ENCODE measurements at regions not wholly inside any gene's neighbourhood (a gene's known extent, or its start where the extent isn't known, plus 50 kb on each side); places are given as distances from the start of the nearest gene placed in this dataset.

GRCh38 chr3:89649431-89649830 lies 542.0 kb downstream of the EPHA3 start:
- no peaks in the 10 kb centered on the region for H3K36me3 Mint-ChIP-seq
- POLR2A ChIA-PET, result no interaction called here
- no peaks in the 10 kb centered on the region for H3K27me3 Mint-ChIP-seq
- H3K4me1 Mint-ChIP-seq, result no peaks in the 10 kb centered on the region
- no peak overlapping the region for H3K27ac Mint-ChIP-seq
- peaks cover 0 to 20% (median 5%) of the 10 kb centered on the region in 9 donors for H3K9me3 Mint-ChIP-seq
- no peak for DNase-seq
- H3K4me3 Mint-ChIP-seq, result no peak overlapping the region
- no peak for ATAC-seq

DNA sequence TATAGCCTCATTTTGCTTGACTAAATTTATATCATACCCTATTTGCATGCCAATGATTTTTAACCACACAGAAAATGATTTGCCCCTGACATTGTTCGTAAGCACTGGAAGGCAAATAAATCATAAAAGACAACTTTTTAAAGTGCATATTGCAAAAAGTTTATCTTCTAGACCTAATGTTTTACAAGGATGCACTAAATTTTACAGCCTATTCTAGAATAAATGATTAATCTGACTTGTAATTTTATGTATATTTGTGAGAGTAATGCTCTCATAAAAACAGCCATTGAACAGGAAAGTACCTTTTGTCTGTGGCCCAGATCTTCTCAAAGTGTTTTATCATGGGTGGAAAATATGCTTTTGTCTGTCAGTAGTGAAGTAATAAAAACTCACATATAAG lies 546.6 kb downstream of the EPHA3 start:
- POLR2A ChIA-PET, result no interaction called here
- ATAC-seq (no peak), DNase-seq (no peak)
- no peak overlapping the region for H3K4me3 Mint-ChIP-seq
- H3K27ac Mint-ChIP-seq, result no peak overlapping the region
- H3K27me3 Mint-ChIP-seq, result no peaks in the 10 kb centered on the region
- no peaks in the 10 kb centered on the region for H3K36me3 Mint-ChIP-seq
- peaks cover 0 to 29% (median 15%) of the 10 kb centered on the region in 9 donors for H3K9me3 Mint-ChIP-seq
- H3K4me1 Mint-ChIP-seq, result no peaks in the 10 kb centered on the region

DNA sequence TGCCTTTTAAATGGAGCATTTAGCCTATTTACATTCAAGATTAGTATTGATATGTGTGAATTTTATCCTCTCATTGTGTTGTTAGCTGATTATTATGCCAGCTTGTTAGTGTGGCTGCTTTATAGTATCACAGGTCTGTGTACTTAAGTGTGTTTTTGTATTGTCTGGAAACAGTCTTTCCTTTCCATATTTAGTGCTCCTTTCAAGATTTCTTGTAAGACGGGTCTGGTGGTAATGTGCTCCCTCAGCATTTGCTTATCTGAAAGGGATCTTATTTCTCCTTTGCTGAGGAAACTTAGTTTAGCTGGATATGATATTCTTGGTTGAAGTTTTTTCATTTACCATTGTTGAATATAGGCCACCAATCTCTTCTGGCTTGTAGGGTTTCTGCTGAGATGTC lies 549.0 kb downstream of the EPHA3 start:
- Mint-ChIP-seq H3K27me3 (no peaks in the 10 kb centered on the region), H3K27ac (no peak overlapping the region), H3K4me3 (no peak overlapping the region), H3K36me3 (no peaks in the 10 kb centered on the region), H3K4me1 (no peaks in the 10 kb centered on the region), H3K9me3 (peaks cover 0 to 29% (median 12%) of the 10 kb centered on the region in 9 donors)
- ATAC-seq (no peak), DNase-seq (no peak)
- POLR2A ChIA-PET, result no interaction called here

GRCh38 chr3:89679686-89680085 lies 572.3 kb downstream of the EPHA3 start:
- POLR2A ChIA-PET, result no interaction called here
- H3K27ac Mint-ChIP-seq, result no peak overlapping the region

GRCh38 chr3:89682556-89682955 lies 575.1 kb downstream of the EPHA3 start:
- Mint-ChIP-seq H3K27me3 (no peaks in the 10 kb centered on the region), H3K36me3 (no peaks in the 10 kb centered on the region), H3K9me3 (peaks cover 0 to 21% (median 9%) of the 10 kb centered on the region in 9 donors), H3K4me1 (no peaks in the 10 kb centered on the region), H3K4me3 (no peak overlapping the region), H3K27ac (no peak overlapping the region)
- POLR2A ChIA-PET, result no interaction called here
- no peak for DNase-seq
- no peak for ATAC-seq

More at GRCh38 chr3:89679686-89680085, 572.3 kb downstream of the EPHA3 start:
- no peak for DNase-seq
- ATAC-seq, result no peak
- H3K27me3 Mint-ChIP-seq, result no peaks in the 10 kb centered on the region
- no peaks in the 10 kb centered on the region for H3K4me1 Mint-ChIP-seq
- H3K9me3 Mint-ChIP-seq, result peaks cover 0 to 26% (median 9%) of the 10 kb centered on the region in 9 donors
- H3K36me3 Mint-ChIP-seq, result no peaks in the 10 kb centered on the region
- H3K4me3 Mint-ChIP-seq, result no peak overlapping the region

- POLR2A ChIA-PET, result no interaction called here
- Mint-ChIP-seq H3K27ac (no peak overlapping the region), H3K4me3 (no peak overlapping the region), H3K36me3 (no peaks in the 10 kb centered on the region), H3K9me3 (peaks cover 0 to 5% (median 0%) of the 10 kb centered on the region in 9 donors), H3K4me1 (no peaks in the 10 kb centered on the region), H3K27me3 (no peaks in the 10 kb centered on the region)
- DNase-seq, result no peak
- no peak for ATAC-seq
Measured at GRCh38 chr3:89685731-89686130, 578.3 kb downstream of the EPHA3 start.

- no peaks in the 10 kb centered on the region for H3K4me1 Mint-ChIP-seq
- H3K27me3 Mint-ChIP-seq, result no peaks in the 10 kb centered on the region
- no peak overlapping the region for H3K27ac Mint-ChIP-seq
- DNase-seq (no peak), ATAC-seq (no peak)
- POLR2A ChIA-PET, result no interaction called here
- peaks cover 0 to 5% (median 1%) of the 10 kb centered on the region in 9 donors for H3K9me3 Mint-ChIP-seq
- H3K4me3 Mint-ChIP-seq, result no peak overlapping the region
- H3K36me3 Mint-ChIP-seq, result no peaks in the 10 kb centered on the region
Measured at GRCh38 chr3:89690646-89691045, 583.2 kb downstream of the EPHA3 start.

- Mint-ChIP-seq H3K4me3 (no peak overlapping the region), H3K36me3 (no peaks in the 10 kb centered on the region), H3K27me3 (no peaks in the 10 kb centered on the region), H3K27ac (no peak overlapping the region), H3K9me3 (peaks cover 0 to 10% (median 4%) of the 10 kb centered on the region in 9 donors), H3K4me1 (no peaks in the 10 kb centered on the region)
- ATAC-seq (no peak), DNase-seq (no peak)
- POLR2A ChIA-PET, result no interaction called here
Measured at GRCh38 chr3:89692601-89693000, 585.2 kb downstream of the EPHA3 start.

GRCh38 chr3:89697321-89697916 lies 590.0 kb downstream of the EPHA3 start:
- ATAC-seq (no peak), DNase-seq (no peak)
- Mint-ChIP-seq H3K4me3 (no peak overlapping the region), H3K36me3 (peaks cover 0 to 11% (median 0%) of the 10 kb centered on the region in 3 donors), H3K4me1 (no peaks in the 10 kb centered on the region), H3K9me3 (peaks cover 0 to 40% (median 14%) of the 10 kb centered on the region in 9 donors), H3K27ac (no peak overlapping the region), H3K27me3 (no peaks in the 10 kb centered on the region)
- POLR2A ChIA-PET, result interaction anchor here (0.6 kb wide), 1 partner anchor 1106 kb away, joined by 3 read pairs; no protein-coding TSS in a partner anchor

DNA sequence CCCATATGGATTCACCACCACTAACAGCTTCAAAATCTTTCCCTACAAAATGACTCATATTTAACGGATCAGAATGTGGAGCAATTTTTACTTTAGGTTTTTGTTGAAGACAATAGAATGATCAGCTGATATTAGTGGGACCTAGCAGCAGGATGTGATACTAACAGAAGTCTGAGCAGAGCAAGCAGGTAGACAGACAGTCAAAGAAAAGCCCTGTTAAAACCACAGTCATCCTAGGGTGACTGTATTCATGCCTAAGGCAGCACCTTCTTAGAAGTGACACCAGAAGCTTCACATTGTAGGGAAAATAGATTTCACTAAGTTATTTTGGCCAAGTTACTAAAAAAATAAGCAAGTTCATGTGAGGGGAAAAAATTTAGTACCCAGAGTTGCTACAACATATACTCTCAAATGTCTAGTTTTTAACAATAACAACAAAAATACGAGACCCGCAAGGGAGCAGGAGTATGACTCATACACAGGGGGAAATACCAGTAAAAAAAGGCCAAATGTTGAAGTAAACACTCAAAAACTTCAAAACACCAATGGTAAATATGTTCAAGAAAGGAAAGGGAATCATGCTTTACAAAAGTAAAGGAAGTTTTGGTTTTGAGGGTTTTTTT lies 590.9 kb downstream of the EPHA3 start:
- no peak overlapping the region for H3K4me3 Mint-ChIP-seq
- peaks cover 0 to 11% (median 0%) of the 10 kb centered on the region in 3 donors for H3K36me3 Mint-ChIP-seq
- no peak for DNase-seq
- POLR2A ChIA-PET, result interaction anchor here (0.6 kb wide), 1 partner anchor 1107 kb away, joined by 3 read pairs; no protein-coding TSS in a partner anchor
- H3K27ac Mint-ChIP-seq, result no peak overlapping the region
- H3K9me3 Mint-ChIP-seq, result peaks cover 0 to 45% (median 20%) of the 10 kb centered on the region in 9 donors
- H3K27me3 Mint-ChIP-seq, result no peaks in the 10 kb centered on the region
- no peak for ATAC-seq
- H3K4me1 Mint-ChIP-seq, result no peaks in the 10 kb centered on the region

- H3K36me3 Mint-ChIP-seq, result peaks cover 0 to 11% (median 0%) of the 10 kb centered on the region in 3 donors
- H3K27me3 Mint-ChIP-seq, result no peaks in the 10 kb centered on the region
- peak overlapping the region in 1 of 10 donors; percentile 11 for H3K27ac Mint-ChIP-seq
- DNase-seq (no peak), ATAC-seq (no peak)
- no peaks in the 10 kb centered on the region for H3K4me1 Mint-ChIP-seq
- H3K9me3 Mint-ChIP-seq, result peaks cover 0 to 49% (median 20%) of the 10 kb centered on the region in 9 donors
- no peak overlapping the region for H3K4me3 Mint-ChIP-seq
- POLR2A ChIA-PET, result no interaction called here
Measured at GRCh38 chr3:89699229-89699628, 591.8 kb downstream of the EPHA3 start.

DNA sequence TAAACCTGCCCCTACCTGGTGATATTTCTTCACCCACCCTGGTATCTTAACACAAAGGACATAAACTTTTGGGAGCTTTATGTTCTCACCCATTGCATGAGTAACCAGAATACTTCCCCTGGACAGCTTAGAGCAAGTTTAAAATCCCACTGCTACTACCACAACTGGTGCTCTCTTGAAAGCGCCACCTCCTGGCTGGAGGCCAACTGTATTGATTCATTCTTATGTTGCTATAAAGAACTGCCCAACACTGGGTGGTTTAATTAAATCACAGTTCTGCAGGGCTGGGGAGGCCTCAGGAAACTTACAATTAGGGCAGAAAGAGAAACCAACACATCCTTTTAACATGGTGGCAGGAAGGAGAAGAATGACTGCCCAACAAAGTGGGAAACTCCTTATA lies 592.4 kb downstream of the EPHA3 start:
- Mint-ChIP-seq H3K27me3 (no peaks in the 10 kb centered on the region), H3K4me1 (no peaks in the 10 kb centered on the region), H3K36me3 (peaks cover 0 to 13% (median 0%) of the 10 kb centered on the region in 3 donors), H3K9me3 (peaks cover 0 to 54% (median 23%) of the 10 kb centered on the region in 9 donors), H3K27ac (no peak overlapping the region), H3K4me3 (no peak overlapping the region)
- ATAC-seq, result no peak
- no peak for DNase-seq
- POLR2A ChIA-PET, result no interaction called here

DNA sequence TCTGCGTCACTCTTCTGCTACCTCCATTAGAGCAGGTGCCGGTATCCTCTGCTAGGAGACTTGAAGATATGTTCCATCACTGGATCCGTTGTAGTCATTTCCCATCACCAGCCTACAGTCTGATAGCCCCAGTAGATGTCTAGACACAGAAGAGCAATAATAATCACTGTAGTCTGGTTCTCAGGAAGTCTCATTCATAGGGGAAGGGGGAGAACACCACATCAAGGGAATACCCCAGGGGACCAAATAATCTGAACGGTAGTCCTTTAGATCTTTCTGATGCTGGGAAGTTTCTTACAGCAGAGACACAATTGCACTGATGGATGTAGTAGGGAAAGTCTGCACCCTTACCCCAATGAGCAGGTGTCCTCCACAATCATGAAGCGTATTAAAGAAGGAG lies 595.0 kb downstream of the EPHA3 start:
- no peak overlapping the region for H3K4me3 Mint-ChIP-seq
- ATAC-seq, result no peak
- no peaks in the 10 kb centered on the region for H3K4me1 Mint-ChIP-seq
- peaks cover 0 to 60% (median 25%) of the 10 kb centered on the region in 9 donors for H3K9me3 Mint-ChIP-seq
- peaks cover 0 to 21% (median 0%) of the 10 kb centered on the region in 3 donors for H3K36me3 Mint-ChIP-seq
- H3K27me3 Mint-ChIP-seq, result no peaks in the 10 kb centered on the region
- DNase-seq, result no peak
- POLR2A ChIA-PET, result no interaction called here
- no peak overlapping the region for H3K27ac Mint-ChIP-seq

- H3K27me3 Mint-ChIP-seq, result no peaks in the 10 kb centered on the region
- ATAC-seq (no peak), DNase-seq (no peak)
- H3K4me1 Mint-ChIP-seq, result no peaks in the 10 kb centered on the region
- POLR2A ChIA-PET, result no interaction called here
- H3K9me3 Mint-ChIP-seq, result peaks cover 0 to 24% (median 11%) of the 10 kb centered on the region in 9 donors
- no peak overlapping the region for H3K27ac Mint-ChIP-seq
- H3K36me3 Mint-ChIP-seq, result no peaks in the 10 kb centered on the region
- no peak overlapping the region for H3K4me3 Mint-ChIP-seq
Measured at GRCh38 chr3:89713196-89713595, 605.8 kb downstream of the EPHA3 start.
